Ovary (tissue), 7 donors: ENCODE measurements at regions not wholly inside any gene's neighbourhood (a gene's known extent, or its start where the extent isn't known, plus 50 kb on each side); places are given as distances from the start of the nearest gene placed in this dataset.
A peak's percentile ranks its signal among the peaks of the same experiment; 100 is the strongest.

Experiments
- DNase-seq, 5 donors: peaks; one replicate each; pipeline ENCODE4 v3.0.0-alpha.2; 2019 to 2020
- H3K27ac ChIP-seq, 2 donors: fragments of 200-600 bp; one replicate each; pipeline versions ENCODE4 v1.5.1 to v1.8.0; 2019 to 2022
- H3K27me3 ChIP-seq: fragments of 200-600 bp; one replicate; pipeline ENCODE4 v1.8.0; 2022
- H3K36me3 ChIP-seq: fragments of 200-600 bp; sonication (generic); one replicate; pipeline ENCODE4 v1.5.1; 2019
- H3K4me1 ChIP-seq: one replicate; pipeline ENCODE4 v1.8.1; 2013; ENCODE audit warnings: mild to moderate bottlenecking, moderate library complexity; ENCODE audit not compliant: insufficient read depth
- H3K4me3 ChIP-seq: fragments of 200-600 bp; sonication (generic); one replicate; pipeline ENCODE4 v1.5.1; 2017
- H3K9me3 ChIP-seq, 2 donors: fragments of 200-600 bp in 1 of 2; sonication (generic) in 1 of 2; one replicate each; pipeline versions ENCODE4 v1.5.1 to v1.8.1; 2013 to 2019; ENCODE audit warnings: mild to moderate bottlenecking in 1 of 2, moderate library complexity in 1 of 2
- CTCF ChIP-seq, 3 donors: fragments of 450-650 bp in 2 of 3; fragments of 200-600 bp in 1 of 3; IDR thresholded peaks; one replicate each; pipeline versions ENCODE4 v1.5.1 to v1.8.0; 2016 to 2022; ENCODE audit warnings: antibody characterized with exemption in 3 of 3, mild to moderate bottlenecking in 1 of 3
- EP300 ChIP-seq: sonication (generic); formaldehyde crosslinking; IDR thresholded peaks from one replicate; pipeline ENCODE4 v1.6.1; 2017; ENCODE audit warnings: antibody characterized with exemption
- POLR2A ChIP-seq: fragments of 450-650 bp; IDR thresholded peaks from one replicate; pipeline ENCODE4 v1.6.1; 2017; ENCODE audit warnings: antibody characterized with exemption, mild to moderate bottlenecking, moderate library complexity
- WGBS, 3 donors: extraction: QIAGEN DNeasy Blood & Tissue Kit in 1 of 3; methylation state at CpG; one replicate each; pipeline versions ENCODE4 v1.1.5 to v1.1.7; 2013 to 2017; 5-methylcytosine and 5-hydroxymethylcytosine counted together
- intact Hi-C, 4 donors: fragments of 100-400 bp; cut with DNase I; formaldehyde crosslinking; loops; one replicate each; pipeline versions ENCODE4 v1.11.0 to v1.15.1; 2022 to 2023
- donor health status: DM: no; HTN: no; CAD: no; lungs with moderate emphysema.
- donor health status: DM: no; HTN: no; CAD: no.
- donor health status: Bipolar disorder and iron deficiency.
- donor health status: DM: no; HTN: no; CAD: no.
- donor health status: DM: yes; HTN: yes; CAD: no.

DNA sequence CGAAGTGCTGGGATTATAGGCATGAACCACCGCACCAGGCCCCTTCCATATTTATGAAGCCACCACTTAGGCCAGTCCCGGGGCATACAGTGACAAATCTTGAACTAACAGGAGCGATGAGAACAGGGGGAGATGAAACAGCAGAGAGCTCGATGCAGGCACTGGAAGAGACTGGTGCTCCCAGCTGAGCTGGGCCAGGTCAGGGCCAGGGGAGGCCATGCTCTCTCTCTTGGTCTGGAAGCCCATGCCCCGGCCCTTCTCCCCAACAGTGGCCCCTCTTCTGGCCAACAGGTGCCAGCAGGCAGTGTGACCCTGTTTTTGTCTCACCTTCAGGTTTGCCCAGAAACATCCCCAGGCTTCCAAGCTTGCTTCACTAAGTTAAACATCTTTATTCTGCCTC lies 269.9 kb upstream of the C1orf174 start:
- intact Hi-C loops, result no loop called here
- no peaks in the 10 kb centered on the region for H3K9me3 ChIP-seq
- H3K27me3 ChIP-seq, result no peaks in the 10 kb centered on the region
- no peak for DNase-seq
- H3K27ac ChIP-seq, result no peak overlapping the region
- no peak overlapping the region for H3K4me3 ChIP-seq
- no peaks in the 10 kb centered on the region for H3K4me1 ChIP-seq
- WGBS, 3 donors, result 79 to 96% (median 82%) methylated on average over 6 of the region's 6 CpGs
- H3K36me3 ChIP-seq, result no peaks in the 10 kb centered on the region
- no peak for TF ChIP-seq POLR2A
- TF ChIP-seq CTCF (IDR thresholded peaks at IDR 0.05), result no peak
- no peak for TF ChIP-seq EP300

- WGBS, 3 donors, result 75 to 82% (median 78%) methylated on average over 25 of the region's 25 CpGs
- no peaks in the 10 kb centered on the region for H3K9me3 ChIP-seq
- no peaks in the 10 kb centered on the region for H3K36me3 ChIP-seq
- peak in 1 of 5 donors; percentile 2 for DNase-seq
- TF ChIP-seq EP300, result no peak
- TF ChIP-seq CTCF (IDR thresholded peaks at IDR 0.05), result no peak
- no peak for TF ChIP-seq POLR2A
- no peak overlapping the region for H3K27ac ChIP-seq
- no peaks in the 10 kb centered on the region for H3K27me3 ChIP-seq
- intact Hi-C loops, result no loop called here
- H3K4me1 ChIP-seq, result no peaks in the 10 kb centered on the region
- no peak overlapping the region for H3K4me3 ChIP-seq
Measured at GRCh38 chr1:4170548-4171340, 270.7 kb upstream of the C1orf174 start.

DNA sequence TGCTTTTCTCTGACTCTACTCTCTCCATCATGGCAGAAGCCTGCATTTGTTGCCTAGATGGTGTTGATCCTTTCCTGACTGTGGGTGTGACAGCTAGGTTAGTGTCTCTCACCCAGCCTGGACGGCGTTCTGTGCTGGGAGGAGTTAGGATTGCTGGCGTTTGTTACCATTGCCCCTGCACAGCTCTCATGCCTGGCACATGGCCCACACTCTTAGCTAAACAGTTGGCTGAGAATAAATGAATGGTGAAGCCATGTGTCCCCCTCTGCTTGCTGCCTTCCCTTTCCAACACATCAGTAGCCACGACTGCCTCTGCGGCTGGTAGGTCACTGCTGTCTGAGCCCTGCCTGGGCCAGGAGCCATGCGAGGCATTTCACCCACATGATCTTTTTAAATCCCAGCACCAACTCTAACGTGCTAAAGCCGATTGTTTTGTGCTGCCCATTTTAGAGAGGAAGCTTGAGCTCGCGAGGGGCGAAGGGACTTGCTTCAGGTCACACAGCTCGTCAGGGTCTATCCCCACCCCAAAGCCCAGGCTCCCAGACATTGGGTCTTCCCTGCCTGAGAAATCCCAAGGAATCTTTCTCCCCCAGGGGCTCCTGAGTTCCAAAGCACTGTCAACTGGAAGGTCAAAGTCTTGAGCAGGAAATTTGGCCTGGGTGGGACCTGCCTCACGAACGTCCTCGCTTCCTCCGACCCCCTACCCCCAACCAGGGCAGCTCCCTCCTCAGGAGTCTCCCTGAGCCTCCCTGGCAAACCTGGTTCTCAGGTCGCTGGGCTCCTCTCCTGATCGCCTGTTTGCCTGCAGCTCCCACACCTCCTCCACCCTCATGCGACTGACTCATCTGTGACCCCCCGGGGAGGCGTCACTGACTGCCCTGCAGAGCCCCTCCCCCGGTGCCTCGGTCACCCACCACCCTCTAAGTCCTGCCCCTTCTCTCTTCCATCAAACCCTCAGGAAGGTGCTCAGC lies 271.7 kb upstream of the C1orf174 start:
- Histone ChIP-seq H3K4me3 (no peak overlapping the region), H3K36me3 (no peaks in the 10 kb centered on the region), H3K9me3 (no peaks in the 10 kb centered on the region), H3K27me3 (no peaks in the 10 kb centered on the region), H3K27ac (no peak overlapping the region), H3K4me1 (no peaks in the 10 kb centered on the region)
- peak in 1 of 5 donors; percentile 10 for DNase-seq
- 36 to 47% (median 45%) methylated on average over 23 of the region's 23 CpGs for WGBS, 3 donors
- TF ChIP-seq EP300 (no peak), CTCF (IDR thresholded peaks at IDR 0.05) (no peak), POLR2A (no peak)
- intact Hi-C loops, result no loop called here

- H3K27ac ChIP-seq, result no peak overlapping the region
- TF ChIP-seq CTCF (IDR thresholded peaks at IDR 0.05), result no peak
- H3K36me3 ChIP-seq, result no peaks in the 10 kb centered on the region
- no peaks in the 10 kb centered on the region for H3K4me1 ChIP-seq
- 44 to 58% (median 54%) methylated on average over 16 of the region's 16 CpGs for WGBS, 3 donors
- DNase-seq, result peak in 1 of 5 donors; percentile 2
- no peak overlapping the region for H3K4me3 ChIP-seq
- intact Hi-C loops, result no loop called here
- no peaks in the 10 kb centered on the region for H3K27me3 ChIP-seq
- no peaks in the 10 kb centered on the region for H3K9me3 ChIP-seq
Measured at GRCh38 chr1:4172644-4173599, 272.9 kb upstream of the C1orf174 start.
